ENCODE measurements at regions not wholly inside any gene's neighbourhood (a gene's known extent, or its start where the extent isn't known, plus 50 kb on each side); places are given as distances from the start of the nearest gene placed in this dataset. TPM values are rescaled to one million over a fixed set of nuclear protein-coding genes. Genes with fewer than 3 reads are reported as not detected.

DNA sequence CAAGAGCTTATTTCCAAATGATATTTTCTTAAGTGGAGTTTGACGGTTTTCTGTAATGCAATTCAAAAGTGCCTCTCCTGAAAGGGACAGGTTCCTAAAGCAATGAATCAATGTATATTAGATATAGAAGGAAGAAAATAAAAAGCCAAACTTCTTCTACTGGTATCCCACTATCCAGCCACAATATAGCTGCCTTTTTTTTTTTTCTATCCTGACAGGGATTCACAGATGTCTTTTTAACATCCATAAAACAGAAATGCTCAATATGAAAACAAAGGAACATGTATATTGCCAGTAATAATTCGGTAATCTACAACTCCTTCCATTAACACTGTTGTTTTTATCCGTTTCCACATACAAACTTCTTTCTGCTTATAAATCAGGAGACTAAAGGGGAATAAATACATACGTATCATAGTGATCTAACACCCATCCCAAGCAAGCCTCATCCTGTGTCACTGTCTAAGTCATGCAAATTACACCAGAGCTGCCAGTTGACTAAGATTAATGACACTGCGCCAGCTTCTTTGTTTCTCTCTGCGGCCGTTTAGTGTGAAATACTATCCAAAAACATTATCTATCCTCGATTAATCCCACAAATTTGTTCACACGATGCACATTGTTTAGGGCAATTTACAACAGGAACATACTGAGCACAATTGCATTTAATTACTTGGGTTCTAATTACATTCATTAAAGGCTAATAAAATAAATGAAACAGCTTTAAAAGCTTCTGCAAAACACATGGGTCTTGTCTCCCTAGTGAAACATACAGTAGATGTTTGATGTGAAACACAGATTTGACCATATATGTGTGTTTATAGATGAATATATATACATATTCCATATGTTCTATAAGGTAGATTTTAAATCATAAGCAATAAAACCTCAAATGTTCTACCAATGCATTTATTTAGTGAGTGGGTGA, 51.9 kb upstream of the CDIN1 start:
- no TSS peak for BruUV-seq (replicated peaks)
- no peak overlapping the region for H3K4me3 Mint-ChIP-seq (ENCODE audit: unreplicated experiment)
- intact Hi-C loops (cut with micrococcal nuclease): no loop called here
- no peak for DNase-seq (ENCODE audit: unreplicated experiment)
- H3K9me3 Mint-ChIP-seq (ENCODE audit: unreplicated experiment): no peaks in the 10 kb centered on the region
- peaks cover 37% of the 10 kb centered on the region for H3K27me3 Mint-ChIP-seq (ENCODE audit: insufficient read depth, unreplicated experiment)
- H3K27ac Mint-ChIP-seq (ENCODE audit: low read depth, unreplicated experiment): no peak overlapping the region
- no peaks in the 10 kb centered on the region for H3K4me1 Mint-ChIP-seq (ENCODE audit: insufficient read depth, unreplicated experiment)
- TF ChIP-seq, protein P1, sequence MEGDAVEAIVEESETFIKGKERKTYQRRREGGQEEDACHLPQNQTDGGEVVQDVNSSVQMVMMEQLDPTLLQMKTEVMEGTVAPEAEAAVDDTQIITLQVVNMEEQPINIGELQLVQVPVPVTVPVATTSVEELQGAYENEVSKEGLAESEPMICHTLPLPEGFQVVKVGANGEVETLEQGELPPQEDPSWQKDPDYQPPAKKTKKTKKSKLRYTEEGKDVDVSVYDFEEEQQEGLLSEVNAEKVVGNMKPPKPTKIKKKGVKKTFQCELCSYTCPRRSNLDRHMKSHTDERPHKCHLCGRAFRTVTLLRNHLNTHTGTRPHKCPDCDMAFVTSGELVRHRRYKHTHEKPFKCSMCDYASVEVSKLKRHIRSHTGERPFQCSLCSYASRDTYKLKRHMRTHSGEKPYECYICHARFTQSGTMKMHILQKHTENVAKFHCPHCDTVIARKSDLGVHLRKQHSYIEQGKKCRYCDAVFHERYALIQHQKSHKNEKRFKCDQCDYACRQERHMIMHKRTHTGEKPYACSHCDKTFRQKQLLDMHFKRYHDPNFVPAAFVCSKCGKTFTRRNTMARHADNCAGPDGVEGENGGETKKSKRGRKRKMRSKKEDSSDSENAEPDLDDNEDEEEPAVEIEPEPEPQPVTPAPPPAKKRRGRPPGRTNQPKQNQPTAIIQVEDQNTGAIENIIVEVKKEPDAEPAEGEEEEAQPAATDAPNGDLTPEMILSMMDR (IDR thresholded peaks at IDR 0.05; ENCODE audit: unreplicated experiment): no peak
- ChIA-PET POLR2A (no interaction called here), CTCF (interaction anchor here (0.6 to 0.7 kb wide), 4 partner anchors 9 to 1238 kb away, joined by 3 read pairs; no protein-coding TSS in a partner anchor)
- no peaks in the 10 kb centered on the region for H3K36me3 Mint-ChIP-seq (ENCODE audit: insufficient read depth, unreplicated experiment)

DNA sequence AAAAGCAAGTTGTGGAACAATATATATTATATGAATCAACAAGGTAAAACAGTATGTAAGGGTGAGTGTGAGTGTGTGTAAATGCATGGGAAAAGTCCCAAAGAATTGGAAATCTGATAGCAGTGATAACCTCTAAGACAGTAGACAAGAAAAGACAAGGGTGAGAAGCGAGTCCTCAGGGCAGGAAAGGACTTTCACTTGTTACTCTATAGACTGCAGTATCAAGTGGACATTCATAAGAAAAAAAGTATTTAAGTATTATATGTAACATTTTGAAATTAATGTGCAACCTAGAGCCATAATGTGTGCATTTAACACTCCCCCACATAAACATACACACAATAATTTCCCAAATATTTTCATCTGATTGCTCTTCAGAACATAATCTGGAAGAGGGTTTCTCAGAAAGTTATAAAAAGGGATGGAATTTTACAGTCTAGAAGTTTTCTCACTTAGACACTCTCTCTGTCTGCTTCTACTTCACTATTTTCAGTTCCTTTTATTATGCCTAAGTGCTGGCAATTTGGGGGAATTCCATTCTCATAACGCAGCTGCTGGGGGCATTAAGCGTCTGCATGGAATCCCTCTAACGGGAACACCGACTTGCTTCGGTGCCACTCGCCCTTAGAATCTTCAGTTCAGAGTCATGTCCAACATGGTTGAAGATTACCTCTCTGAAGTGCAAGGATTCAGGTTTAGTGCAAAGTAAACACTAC, 50.0 kb upstream of the CDIN1 start:
- peaks cover 38% of the 10 kb centered on the region for H3K27me3 Mint-ChIP-seq (ENCODE audit: insufficient read depth, unreplicated experiment)
- TF ChIP-seq, protein P1 (IDR thresholded peaks at IDR 0.05; ENCODE audit: unreplicated experiment): no peak
- H3K27ac Mint-ChIP-seq (ENCODE audit: low read depth, unreplicated experiment): no peak overlapping the region
- no peak overlapping the region for H3K4me3 Mint-ChIP-seq (ENCODE audit: unreplicated experiment)
- no peaks in the 10 kb centered on the region for H3K9me3 Mint-ChIP-seq (ENCODE audit: unreplicated experiment)
- no peaks in the 10 kb centered on the region for H3K36me3 Mint-ChIP-seq (ENCODE audit: insufficient read depth, unreplicated experiment)
- no peaks in the 10 kb centered on the region for H3K4me1 Mint-ChIP-seq (ENCODE audit: insufficient read depth, unreplicated experiment)
- intact Hi-C loops (cut with micrococcal nuclease): no loop called here
- CTCF ChIA-PET: interaction anchor here (0.6 kb wide), 1 partner anchor 572 kb away, joined by 3 read pairs; no protein-coding TSS in a partner anchor
- POLR2A ChIA-PET: interaction anchor here (0.6 kb wide), 1 partner anchor 810 kb away, joined by 3 read pairs; no protein-coding TSS in a partner anchor
- no TSS peak for BruUV-seq (replicated peaks)
- DNase-seq (ENCODE audit: unreplicated experiment): no peak

Small RNA genes lying in the stretch of these regions (microRNA-seq; reads per million reads assigned to microRNA genes)
- not detected for gene MIR4510

Measured in MCF 10A (cell line).